CD4-positive, alpha-beta T cell (primary cell): ENCODE measurements at regions not wholly inside any gene's neighbourhood (a gene's known extent, or its start where the extent isn't known, plus 50 kb on each side); places are given as distances from the start of the nearest gene placed in this dataset.
"Not testable (repeated sequence)": the region's sequence is repeated elsewhere in the genome, so short reads cannot be mapped to it uniquely, and the experiment has no call there.

ENCODE experiments used
- ATAC-seq: fragments of 200-7000 bp; cut with Tn5 transposase; one replicate; pipeline ENCODE4 v1.10.0; 2022; ENCODE audit warnings: mild to moderate bottlenecking; ENCODE audit not compliant: poor library complexity
- CTCF ChIA-PET: fragments of 350-600 bp; sonication (Branson Sonifier 250); formaldehyde crosslinking; loops from one replicate; lab custom pipeline; 2021; ENCODE audit warnings: antibody characterized with exemption, inconsistent platforms; lab: Charles Lee
- POLR2A ChIA-PET: fragments of 350-600 bp; sonication (Branson Sonifier 250); formaldehyde crosslinking; loops from one replicate; lab custom pipeline; 2021; ENCODE audit warnings: antibody characterized with exemption, inconsistent platforms; lab: Charles Lee
- DNase-seq, 14 experiments: peaks; one replicate each; pipeline ENCODE4 v3.0.0-alpha.2; 2013 to 2020; ENCODE audit warnings: mixed read lengths in 2 of 14
- H3K27ac ChIP-seq, 2 donors: one replicate each; pipeline versions ENCODE4 v1.5.1 to v1.7.0; 2013; ENCODE audit warnings: low read length in 2 of 2, low read depth in 1 of 2, mild to moderate bottlenecking in 1 of 2
- H3K27me3 ChIP-seq, 2 experiments: 1 replicate in 1 of 2; 2 replicates in 1 of 2; pipeline versions ENCODE4 v1.6.1 to v1.7.0; 2013; ENCODE audit warnings: low read length in 2 of 2, control low read depth in 1 of 2, mild to moderate bottlenecking in 1 of 2, moderate library complexity in 1 of 2; ENCODE audit not compliant: insufficient read depth in 2 of 2, control insufficient read depth in 1 of 2
- H3K36me3 ChIP-seq: one replicate; pipeline ENCODE4 v1.6.1; 2013; ENCODE audit warnings: low read length, control low read depth; ENCODE audit not compliant: insufficient read depth
- H3K4me1 ChIP-seq: one replicate; pipeline ENCODE4 v1.6.1; 2013; ENCODE audit warnings: low read length, control low read depth; ENCODE audit not compliant: insufficient read depth
- H3K4me3 ChIP-seq: one replicate; pipeline ENCODE4 v1.5.1; 2013; ENCODE audit warnings: mild to moderate bottlenecking, low read length, moderate library complexity
- H3K9me3 ChIP-seq, 2 experiments: 1 replicate in 1 of 2; 2 replicates in 1 of 2; pipeline versions ENCODE4 v1.6.1 to v1.7.0; 2013; ENCODE audit warnings: low read length in 2 of 2, mild to moderate bottlenecking in 2 of 2, control low read depth in 1 of 2, moderate library complexity in 1 of 2; ENCODE audit not compliant: control insufficient read depth in 1 of 2, insufficient read depth in 1 of 2
- H3K27ac Mint-ChIP-seq: one replicate; pipeline ENCODE4 v1.8.0; 2020; ENCODE audit warnings: mixed read lengths
- H3K27me3 Mint-ChIP-seq: one replicate; pipeline ENCODE4 v1.8.0; 2021; ENCODE audit warnings: mixed read lengths
- H3K36me3 Mint-ChIP-seq: one replicate; pipeline ENCODE4 v1.8.0; 2021; ENCODE audit warnings: low read depth, mixed read lengths
- H3K4me1 Mint-ChIP-seq: one replicate; pipeline ENCODE4 v1.8.0; 2021; ENCODE audit warnings: low read depth, mixed read lengths
- H3K4me3 Mint-ChIP-seq: one replicate; pipeline ENCODE4 v1.8.0; 2020; ENCODE audit warnings: mild to moderate bottlenecking, mixed read lengths
- H3K9me3 Mint-ChIP-seq: one replicate; pipeline ENCODE4 v1.8.0; 2020; ENCODE audit warnings: mixed read lengths
- intact Hi-C, 2 experiments: fragments of 100-400 bp; cut with DNase I in 1 of 2; cut with micrococcal nuclease in 1 of 2; formaldehyde crosslinking; loops; one replicate each; pipeline versions ENCODE4 v1.15.1 to v1.9.0; 2023 to 2025; cut with DNase I, micrococcal nuclease
- TF ChIP-seq, protein P1 (sequence below): fragments of 200-600 bp; IDR thresholded peaks from one replicate; pipeline ENCODE4 v1.8.0; 2022; ENCODE audit warnings: antibody characterized with exemption, mild to moderate bottlenecking

DNA sequence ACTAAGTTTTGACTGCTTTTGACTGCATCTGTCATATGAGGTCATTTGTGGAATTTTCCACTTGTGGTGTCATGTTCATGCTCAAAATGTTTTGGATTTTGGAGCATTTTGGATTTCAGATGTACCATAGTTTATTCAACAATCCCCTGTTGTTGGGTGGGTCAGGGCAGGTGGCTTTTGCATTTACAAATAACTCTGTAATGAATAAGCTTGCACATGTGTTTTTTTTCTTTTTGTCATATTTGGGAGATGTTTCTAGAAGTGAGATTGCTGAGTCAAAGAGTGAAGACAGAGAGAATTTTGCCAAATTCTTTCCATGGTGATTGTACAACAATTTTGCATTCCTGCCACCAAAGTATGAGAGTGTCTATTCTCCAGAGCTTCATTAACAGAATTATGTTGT is 62.4 kb upstream of the ADPGK start:
- intact Hi-C loops, result no loop called here
- peaks cover 48% of the 10 kb centered on the region for H3K27me3 Mint-ChIP-seq
- H3K27ac ChIP-seq, result no peak overlapping the region
- CTCF ChIA-PET, result no interaction called here
- TF ChIP-seq, protein P1, sequence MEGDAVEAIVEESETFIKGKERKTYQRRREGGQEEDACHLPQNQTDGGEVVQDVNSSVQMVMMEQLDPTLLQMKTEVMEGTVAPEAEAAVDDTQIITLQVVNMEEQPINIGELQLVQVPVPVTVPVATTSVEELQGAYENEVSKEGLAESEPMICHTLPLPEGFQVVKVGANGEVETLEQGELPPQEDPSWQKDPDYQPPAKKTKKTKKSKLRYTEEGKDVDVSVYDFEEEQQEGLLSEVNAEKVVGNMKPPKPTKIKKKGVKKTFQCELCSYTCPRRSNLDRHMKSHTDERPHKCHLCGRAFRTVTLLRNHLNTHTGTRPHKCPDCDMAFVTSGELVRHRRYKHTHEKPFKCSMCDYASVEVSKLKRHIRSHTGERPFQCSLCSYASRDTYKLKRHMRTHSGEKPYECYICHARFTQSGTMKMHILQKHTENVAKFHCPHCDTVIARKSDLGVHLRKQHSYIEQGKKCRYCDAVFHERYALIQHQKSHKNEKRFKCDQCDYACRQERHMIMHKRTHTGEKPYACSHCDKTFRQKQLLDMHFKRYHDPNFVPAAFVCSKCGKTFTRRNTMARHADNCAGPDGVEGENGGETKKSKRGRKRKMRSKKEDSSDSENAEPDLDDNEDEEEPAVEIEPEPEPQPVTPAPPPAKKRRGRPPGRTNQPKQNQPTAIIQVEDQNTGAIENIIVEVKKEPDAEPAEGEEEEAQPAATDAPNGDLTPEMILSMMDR, result no peak
- H3K9me3 Mint-ChIP-seq, result no peaks in the 10 kb centered on the region
- peaks cover 5% of the 10 kb centered on the region for H3K4me1 ChIP-seq
- no peak overlapping the region for H3K4me3 Mint-ChIP-seq
- no peaks in the 10 kb centered on the region for H3K4me1 Mint-ChIP-seq
- H3K9me3 ChIP-seq, result no peaks in the 10 kb centered on the region
- ATAC-seq, result no peak
- POLR2A ChIA-PET, result no interaction called here
- no peak for DNase-seq
- no peak overlapping the region for H3K27ac Mint-ChIP-seq
- peaks cover 0 to 3% of the 10 kb centered on the region in 2 experiments for H3K27me3 ChIP-seq
- no peak overlapping the region for H3K4me3 ChIP-seq
- no peaks in the 10 kb centered on the region for H3K36me3 ChIP-seq
- no peaks in the 10 kb centered on the region for H3K36me3 Mint-ChIP-seq

DNA sequence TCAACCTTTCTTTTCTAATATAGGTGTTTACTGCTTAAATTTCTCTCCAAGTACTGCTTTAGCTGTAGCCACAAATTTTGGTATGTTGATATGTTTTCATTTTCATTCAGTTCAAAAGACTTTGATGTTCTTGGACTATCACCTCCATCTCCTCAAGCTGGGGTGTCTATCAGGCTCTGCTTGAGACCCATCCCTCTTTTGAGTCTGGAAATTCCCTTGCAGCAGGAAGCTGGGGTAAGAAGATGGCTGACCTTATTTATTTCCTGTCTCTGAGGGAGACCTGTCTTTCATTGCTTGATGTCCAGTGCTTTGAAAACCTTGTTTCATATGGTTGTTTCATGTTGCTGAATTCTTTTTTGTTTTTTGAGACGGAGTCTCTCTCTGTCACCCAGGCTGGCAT is 60.5 kb upstream of the ADPGK start:
- CTCF ChIA-PET, result no interaction called here
- ATAC-seq (no peak), DNase-seq (peak in 2 of 14 experiments; percentile 2 to 24)
- no peak overlapping the region for H3K4me3 Mint-ChIP-seq
- Histone ChIP-seq H3K36me3 (no peaks in the 10 kb centered on the region), H3K27ac (no peak overlapping the region), H3K27me3 (peaks cover 0 to 3% of the 10 kb centered on the region in 2 experiments), H3K9me3 (no peaks in the 10 kb centered on the region), H3K4me1 (peaks cover 5% of the 10 kb centered on the region), H3K4me3 (no peak overlapping the region)
- POLR2A ChIA-PET, result no interaction called here
- H3K27ac Mint-ChIP-seq, result no peak overlapping the region
- peaks cover 35% of the 10 kb centered on the region for H3K27me3 Mint-ChIP-seq
- H3K36me3 Mint-ChIP-seq, result no peaks in the 10 kb centered on the region
- intact Hi-C loops, result no loop called here
- H3K4me1 Mint-ChIP-seq, result no peaks in the 10 kb centered on the region
- TF ChIP-seq, protein P1, result no peak
- no peaks in the 10 kb centered on the region for H3K9me3 Mint-ChIP-seq

DNA sequence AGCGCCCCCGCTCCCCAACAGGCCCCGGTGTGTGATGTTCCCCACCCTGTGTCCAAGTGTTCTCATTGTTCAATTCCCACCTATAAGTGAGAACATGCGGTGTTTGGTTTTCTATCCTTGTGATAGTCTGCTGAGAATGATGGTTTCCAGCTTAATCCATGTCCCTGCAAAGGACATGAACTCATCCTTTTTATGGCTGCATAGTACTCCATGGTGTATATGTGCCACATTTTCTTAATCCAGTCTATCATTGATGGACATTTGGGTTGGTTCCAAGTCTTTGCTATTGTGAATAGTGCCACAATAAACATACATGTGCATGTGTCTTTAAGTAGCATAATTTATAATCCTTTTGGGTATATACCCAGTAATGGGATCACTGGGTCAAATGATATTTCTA is 59.8 kb upstream of the ADPGK start:
- intact Hi-C loops, result not testable (repeated sequence)
- POLR2A ChIA-PET, result interaction anchor here (0.7 kb wide), 1 partner anchor 273 kb away, joined by 3 read pairs; no protein-coding TSS in a partner anchor

DNA sequence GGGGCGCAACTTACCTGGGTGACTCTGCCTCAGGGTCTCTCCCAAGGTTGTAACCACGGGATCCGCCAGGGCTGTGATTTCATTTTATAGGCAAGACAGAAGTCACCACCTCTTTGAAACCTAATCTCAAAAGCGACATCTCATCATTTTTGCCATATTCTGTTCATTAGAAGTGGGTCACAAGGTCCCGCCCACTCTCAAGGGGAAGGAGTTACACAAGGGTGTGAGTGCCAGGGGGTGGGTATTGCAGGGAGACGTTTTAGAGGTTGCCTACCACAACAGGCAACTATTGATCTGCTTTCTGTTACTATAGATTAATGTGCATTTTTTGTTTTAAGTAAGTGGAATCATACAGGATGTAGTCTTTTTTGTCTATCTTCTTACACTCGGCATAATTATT is 56.6 kb upstream of the ADPGK start:
- no peak for DNase-seq
- H3K27ac ChIP-seq, result no peak overlapping the region
- Mint-ChIP-seq H3K4me3 (no peak overlapping the region), H3K27me3 (peaks cover 9% of the 10 kb centered on the region), H3K27ac (no peak overlapping the region), H3K36me3 (no peaks in the 10 kb centered on the region), H3K4me1 (no peaks in the 10 kb centered on the region), H3K9me3 (no peaks in the 10 kb centered on the region)
- POLR2A ChIA-PET, result no interaction called here
- H3K9me3 ChIP-seq, result no peaks in the 10 kb centered on the region
- CTCF ChIA-PET, result no interaction called here
- no peaks in the 10 kb centered on the region for H3K36me3 ChIP-seq
- H3K4me1 ChIP-seq, result peaks cover 5% of the 10 kb centered on the region
- TF ChIP-seq, protein P1, result no peak
- no peaks in the 10 kb centered on the region for H3K27me3 ChIP-seq
- H3K4me3 ChIP-seq, result no peak overlapping the region
- intact Hi-C loops, result no loop called here
- no peak for ATAC-seq

More for the DNA sequence above, 59.8 kb upstream of the ADPGK start:
- H3K4me1 ChIP-seq, DNase-seq, H3K4me1 Mint-ChIP-seq, H3K27ac Mint-ChIP-seq, H3K36me3 Mint-ChIP-seq, H3K9me3 ChIP-seq, ATAC-seq, H3K9me3 Mint-ChIP-seq, H3K4me3 Mint-ChIP-seq, H3K27me3 ChIP-seq, H3K36me3 ChIP-seq, H3K27ac ChIP-seq, H3K4me3 ChIP-seq, CTCF ChIA-PET: not testable (repeated sequence)
- peaks cover 30% of the 10 kb centered on the region for H3K27me3 Mint-ChIP-seq
